ENCODE measurements at regions not wholly inside any gene's neighbourhood (a gene's known extent, or its start where the extent isn't known, plus 50 kb on each side); places are given as distances from the start of the nearest gene placed in this dataset.

GRCh38 chr16:64253525-64253924 is 868.3 kb downstream of the CDH11 start:
- TF ChIP-seq REST (IDR thresholded peaks at IDR 0.05; ENCODE audit: insufficient read depth in 1 of 2, low read depth in 2 of 2, low read length in 1 of 2) = no peak
- TF ChIP-seq CTCF (IDR thresholded peaks at IDR 0.05) = no peak
- TF ChIP-seq TCF7L2 (IDR thresholded peaks at IDR 0.05; ENCODE audit: low read depth, low read length) = no peak
- TF ChIP-seq SIN3A (IDR thresholded peaks at IDR 0.05; ENCODE audit: borderline replicate concordance, insufficient read depth, low read depth, low read length) = no peak
- no peak for TF ChIP-seq POLR2AphosphoS5 (IDR thresholded peaks at IDR 0.05; ENCODE audit: low read depth, low read length)
